Hematopoietic multipotent progenitor cell treated with erythropoietin and hydrocortisone succinate and interleukin-3 and kit ligand, for 4 days (in vitro differentiated cells): ENCODE measurements at regions not wholly inside any gene's neighbourhood (a gene's known extent, or its start where the extent isn't known, plus 50 kb on each side); places are given as distances from the start of the nearest gene placed in this dataset.

Experiments used
- DNase-seq: peaks from one replicate; pipeline ENCODE4 v3.0.0-alpha.2; 2015

- no peak for DNase-seq
These were observed 82.3 kb upstream of the GCFC2 start for GRCh38 chr2:75792996-75793395.

- DNase-seq: no peak
These were observed 81.4 kb upstream of the GCFC2 start for GRCh38 chr2:75792146-75792545.

GRCh38 chr2:75790814-75791467, 80.2 kb upstream of the GCFC2 start:
- DNase-seq: no peak

GRCh38 chr2:75790121-75790813, 79.6 kb upstream of the GCFC2 start:
- no peak for DNase-seq

GRCh38 chr2:75788902-75789301, 78.2 kb upstream of the GCFC2 start:
- no peak for DNase-seq

GRCh38 chr2:75788154-75788553, 77.4 kb upstream of the GCFC2 start:
- no peak for DNase-seq

- DNase-seq: peak; percentile 69
These were observed 76.9 kb upstream of the GCFC2 start for GRCh38 chr2:75787532-75788132.

GRCh38 chr2:75775311-75775823, 64.7 kb upstream of the GCFC2 start:
- DNase-seq: no peak

- DNase-seq: no peak
These were observed 62.4 kb upstream of the GCFC2 start for GRCh38 chr2:75772908-75773630.

GRCh38 chr2:75765798-75766197, 55.1 kb upstream of the GCFC2 start:
- DNase-seq: no peak

GRCh38 chr2:75764611-75765010, 53.9 kb upstream of the GCFC2 start:
- no peak for DNase-seq
